K562 (cell line): ENCODE measurements at regions not wholly inside any gene's neighbourhood (a gene's known extent, or its start where the extent isn't known, plus 50 kb on each side); places are given as distances from the start of the nearest gene placed in this dataset.

Source experiments
- E2F6 ChIP-seq, 2 experiments: IDR thresholded peaks; 2 replicates each; pipeline ENCODE4 v1.6.1; 2011; ENCODE audit warnings: borderline replicate concordance in 1 of 2, control low read depth in 1 of 2, low read depth in 1 of 2, low read length in 1 of 2, mild to moderate bottlenecking in 1 of 2, mixed read lengths in 1 of 2, moderate library complexity in 1 of 2; ENCODE audit not compliant: insufficient read depth in 1 of 2, insufficient read length in 1 of 2, poor library complexity in 1 of 2, severe bottlenecking in 1 of 2; ENCODE audit errors: extremely low read depth in 1 of 2
- SMC3 ChIP-seq: conservative IDR thresholded peaks from 2 replicates; pipeline ENCODE4 v1.6.1; 2011; ENCODE audit warnings: low read depth, low read length, improper control_type of control experiment; ENCODE audit not compliant: insufficient read depth
- ZNF121 ChIP-seq: sonication (generic); formaldehyde crosslinking; conservative IDR thresholded peaks from 2 replicates; pipeline ENCODE4 v1.8.0; 2022; ENCODE audit warnings: missing genetic modification reagents

- no peak for TF ChIP-seq E2F6 (IDR thresholded peaks at IDR 0.05; ENCODE audit: borderline replicate concordance in 1 of 2, extremely low read depth in 1 of 2, insufficient read depth in 1 of 2, insufficient read length in 1 of 2, low read depth in 1 of 2, low read length in 1 of 2, poor library complexity in 1 of 2, severe bottlenecking in 1 of 2)
- TF ChIP-seq ZNF121 (CRISPR knock-in tag): no peak
- TF ChIP-seq SMC3: no peak
Observed at GRCh38 chr10:8659982-8660381, 605.5 kb downstream of the GATA3 start.
